ENCODE measurements at regions not wholly inside any gene's neighbourhood (a gene's known extent, or its start where the extent isn't known, plus 50 kb on each side); places are given as distances from the start of the nearest gene placed in this dataset.

- peak overlapping the region; percentile 54 for H3K27ac Mint-ChIP-seq (ENCODE audit: low read depth, unreplicated experiment)
- BruUV-seq (replicated peaks), result no TSS peak
- H3K4me1 Mint-ChIP-seq (ENCODE audit: insufficient read depth, unreplicated experiment), result peaks cover 4% of the 10 kb centered on the region
- H3K4me3 Mint-ChIP-seq (ENCODE audit: unreplicated experiment), result no peak overlapping the region
- no peak for DNase-seq (ENCODE audit: unreplicated experiment)
- CTCF ChIA-PET, result interaction anchor here (0.7 to 1.0 kb wide), 2 partner anchors 19 to 683 kb away, joined by 3 read pairs; no protein-coding TSS in a partner anchor
- no peaks in the 10 kb centered on the region for H3K36me3 Mint-ChIP-seq (ENCODE audit: insufficient read depth, unreplicated experiment)
- POLR2A ChIA-PET, result no interaction called here
- TF ChIP-seq CTCF (IDR thresholded peaks at IDR 0.05; ENCODE audit: unreplicated experiment), result no peak
- peaks cover 7% of the 10 kb centered on the region for H3K9me3 Mint-ChIP-seq (ENCODE audit: unreplicated experiment)
- no peaks in the 10 kb centered on the region for H3K27me3 Mint-ChIP-seq (ENCODE audit: insufficient read depth, unreplicated experiment)
- intact Hi-C loops (cut with micrococcal nuclease), result no loop called here
Observed at GRCh38 chr10:56745490-56745889, 384.4 kb upstream of the ZWINT start.

GRCh38 chr10:56728349-56728748, 367.3 kb upstream of the ZWINT start:
- no TSS peak for BruUV-seq (replicated peaks)
- DNase-seq (ENCODE audit: unreplicated experiment), result no peak
- Mint-ChIP-seq H3K9me3 (ENCODE audit: unreplicated experiment) (peaks cover 6% of the 10 kb centered on the region), H3K27ac (ENCODE audit: low read depth, unreplicated experiment) (no peak overlapping the region), H3K4me1 (ENCODE audit: insufficient read depth, unreplicated experiment) (no peaks in the 10 kb centered on the region), H3K27me3 (ENCODE audit: insufficient read depth, unreplicated experiment) (no peaks in the 10 kb centered on the region), H3K36me3 (ENCODE audit: insufficient read depth, unreplicated experiment) (no peaks in the 10 kb centered on the region), H3K4me3 (ENCODE audit: unreplicated experiment) (no peak overlapping the region)
- intact Hi-C loops (cut with micrococcal nuclease), result no loop called here
- TF ChIP-seq CTCF (IDR thresholded peaks at IDR 0.05; ENCODE audit: unreplicated experiment), result no peak
- ChIA-PET POLR2A (no interaction called here), CTCF (interaction anchor here (0.6 kb wide), 1 partner anchor 12 kb away, joined by 6 read pairs; no protein-coding TSS in a partner anchor)

GRCh38 chr10:56722912-56723311, 361.9 kb upstream of the ZWINT start:
- no peaks in the 10 kb centered on the region for H3K27me3 Mint-ChIP-seq (ENCODE audit: insufficient read depth, unreplicated experiment)
- no peak overlapping the region for H3K4me3 Mint-ChIP-seq (ENCODE audit: unreplicated experiment)
- no peaks in the 10 kb centered on the region for H3K36me3 Mint-ChIP-seq (ENCODE audit: insufficient read depth, unreplicated experiment)
- H3K9me3 Mint-ChIP-seq (ENCODE audit: unreplicated experiment), result peaks cover 6% of the 10 kb centered on the region
- no TSS peak for BruUV-seq (replicated peaks)
- H3K27ac Mint-ChIP-seq (ENCODE audit: low read depth, unreplicated experiment), result no peak overlapping the region
- ChIA-PET POLR2A (no interaction called here), CTCF (no interaction called here)
- no peak for DNase-seq (ENCODE audit: unreplicated experiment)
- peaks cover 5% of the 10 kb centered on the region for H3K4me1 Mint-ChIP-seq (ENCODE audit: insufficient read depth, unreplicated experiment)
- intact Hi-C loops (cut with micrococcal nuclease), result no loop called here
- no peak for TF ChIP-seq CTCF (IDR thresholded peaks at IDR 0.05; ENCODE audit: unreplicated experiment)

- ChIA-PET CTCF (no interaction called here), POLR2A (no interaction called here)
- intact Hi-C loops (cut with micrococcal nuclease), result no loop called here
Observed at GRCh38 chr10:56715262-56715661, 354.2 kb upstream of the ZWINT start.

More at GRCh38 chr10:56715262-56715661, 354.2 kb upstream of the ZWINT start:
- Mint-ChIP-seq H3K27ac (ENCODE audit: low read depth, unreplicated experiment) (no peak overlapping the region), H3K36me3 (ENCODE audit: insufficient read depth, unreplicated experiment) (no peaks in the 10 kb centered on the region), H3K4me1 (ENCODE audit: insufficient read depth, unreplicated experiment) (no peaks in the 10 kb centered on the region), H3K27me3 (ENCODE audit: insufficient read depth, unreplicated experiment) (no peaks in the 10 kb centered on the region), H3K4me3 (ENCODE audit: unreplicated experiment) (no peak overlapping the region), H3K9me3 (ENCODE audit: unreplicated experiment) (no peaks in the 10 kb centered on the region)
- no peak for TF ChIP-seq CTCF (IDR thresholded peaks at IDR 0.05; ENCODE audit: unreplicated experiment)
- no peak for DNase-seq (ENCODE audit: unreplicated experiment)
- no TSS peak for BruUV-seq (replicated peaks)

Data from MCF 10A (cell line).